K562 (cell line): ENCODE measurements at regions not wholly inside any gene's neighbourhood (a gene's known extent, or its start where the extent isn't known, plus 50 kb on each side); places are given as distances from the start of the nearest gene placed in this dataset.

Source experiments
- ATAC-seq: fragments of 200-7000 bp; cut with Tn5 transposase; 3 replicates; pipeline ENCODE4 v1.9.1; 2020; ENCODE audit warnings: moderate library complexity
- BruUV-seq: library from RNA; stranded (reverse); fragments of 400-500 nt; replicated peaks from 2 replicates; lab custom pipeline; 2021; lab: Mats Ljungman, UMichigan
- CTCF ChIA-PET: fragments of 300-600 bp; formaldehyde crosslinking; extraction: SDS; loops from one replicate; lab custom pipeline; 2021; ENCODE audit warnings: low intra/inter-chr PET ratio; lab: Yijun Ruan, JAX
- POLR2A ChIA-PET: fragments of 300-600, 350-650 bp; sonication (Branson Sonifier 250); formaldehyde crosslinking; extraction: SDS; loops from one replicate; lab custom pipeline; 2021; ENCODE audit warnings: antibody characterized with exemption, inconsistent platforms; lab: Yijun Ruan, JAX
- DNase-seq, 4 experiments: peaks; one replicate each; pipeline versions ENCODE4 v3.0.0 to v3.0.0-alpha.2; 2011 to 2018; ENCODE audit warnings: low spot score in 3 of 4, mixed read lengths in 3 of 4; ENCODE audit errors: extremely low read depth in 1 of 4
- FAIRE-seq: peaks from 2 replicates; lab custom pipeline; 2011; peaks lifted over from hg19 to GRCh38; lab: Jason Lieb, UNC
- H2AFZ ChIP-seq: 2 replicates; pipeline ENCODE4 v1.6.0; 2011; ENCODE audit warnings: low read depth, low read length, control low read depth, inconsistent platforms
- H3K27ac ChIP-seq: fragments of 200-600 bp; 3 replicates; pipeline ENCODE4 v1.8.0; 2011; ENCODE audit warnings: low read depth, mild to moderate bottlenecking, control low read depth, inconsistent platforms, low read length, moderate library complexity, mixed read lengths; ENCODE audit errors: extremely low read depth
- H3K27me3 ChIP-seq, 2 experiments: fragments of 300-600 bp in 1 of 2; 2 replicates in 1 of 2; 3 replicates in 1 of 2; pipeline versions ENCODE4 v1.6.0 to v1.8.0; 2011; ENCODE audit warnings: inconsistent platforms in 2 of 2, low read length in 2 of 2, mild to moderate bottlenecking in 1 of 2, mixed read lengths in 1 of 2, moderate library complexity in 1 of 2; ENCODE audit not compliant: control insufficient read depth in 2 of 2, insufficient read depth in 2 of 2
- H3K36me3 ChIP-seq: fragments of 300-600 bp; 3 replicates; pipeline ENCODE4 v1.8.0; 2011; ENCODE audit warnings: mild to moderate bottlenecking, low read length, inconsistent platforms; ENCODE audit not compliant: control insufficient read depth, insufficient read depth
- H3K4me1 ChIP-seq, 2 experiments: fragments of 200-600 bp in 1 of 2; replicated peaks in 1 of 2; 2 replicates in 1 of 2; 3 replicates in 1 of 2; pipeline versions ENCODE4 v1.5.1 to v1.8.0; 2011; ENCODE audit warnings: inconsistent platforms in 2 of 2, low read length in 2 of 2, mild to moderate bottlenecking in 1 of 2, mixed read lengths in 1 of 2, moderate library complexity in 1 of 2; ENCODE audit not compliant: control insufficient read depth in 2 of 2, insufficient read depth in 2 of 2
- H3K4me2 ChIP-seq: 2 replicates; pipeline ENCODE4 v1.6.1; 2011; ENCODE audit warnings: low read length, control low read depth, inconsistent platforms, mixed read lengths; ENCODE audit not compliant: insufficient read depth
- H3K4me3 ChIP-seq: fragments of 200-600 bp; sonication (generic), shearing (Covaris generic); 2 replicates; pipeline ENCODE4 v1.5.1; 2016; ENCODE audit warnings: control low read depth, inconsistent platforms
- H3K79me2 ChIP-seq: fragments of 200-600 bp; 3 replicates; pipeline ENCODE4 v1.8.0; 2011; ENCODE audit warnings: low read length, inconsistent platforms; ENCODE audit not compliant: control insufficient read depth, insufficient read depth
- H3K9ac ChIP-seq, 2 experiments: 2 replicates each; pipeline versions ENCODE4 v1.6.0 to v1.6.1; 2011; ENCODE audit warnings: low read depth in 2 of 2, low read length in 2 of 2, control low read depth in 1 of 2, inconsistent platforms in 1 of 2, mild to moderate bottlenecking in 1 of 2, mixed read lengths in 1 of 2; ENCODE audit not compliant: insufficient read depth in 1 of 2
- H3K9me1 ChIP-seq: one replicate; pipeline ENCODE4 v1.6.0; 2011; ENCODE audit warnings: inconsistent platforms, mild to moderate bottlenecking, low read length, moderate library complexity; ENCODE audit not compliant: control insufficient read depth, insufficient read depth
- H3K9me3 ChIP-seq: replicated peaks from 2 replicates; pipeline ENCODE4 v1.5.1; 2011; ENCODE audit warnings: low read depth, low read length, inconsistent platforms; ENCODE audit not compliant: control insufficient read depth, insufficient read depth
- H4K20me1 ChIP-seq: replicated peaks from 2 replicates; pipeline ENCODE4 v1.6.1; 2011; ENCODE audit warnings: low read length, inconsistent platforms, mixed read lengths; ENCODE audit not compliant: control insufficient read depth, insufficient read depth
- SMAD1 ChIP-seq: fragments of 150-350 bp; IDR thresholded peaks from 2 replicates; pipeline ENCODE4 v1.6.1; 2014; ENCODE audit warnings: low read length, low read depth; ENCODE audit not compliant: partially characterized antibody
- SRSF7 ChIP-seq: fragments of 200-400 bp; formaldehyde crosslinking; optimal IDR thresholded peaks from 2 replicates; pipeline ENCODE3; 2017; ENCODE audit warnings: mild to moderate bottlenecking, low read depth, low read length
- ZNF165 ChIP-seq: fragments of 250-450 bp; sonication (Bioruptor Pico); IDR thresholded peaks from 2 replicates; pipeline ENCODE4 v1.4.0; 2020; ENCODE audit warnings: borderline replicate concordance
- ZNF589 ChIP-seq: fragments of 200-800 bp; sonication (Bioruptor generic); IDR thresholded peaks from 2 replicates; pipeline ENCODE4 v1.6.1; 2016; ENCODE audit warnings: low read depth, missing genetic modification characterization, missing compliant biosample characterization
- ZNF76 ChIP-seq: fragments of 250-450 bp; sonication (Bioruptor Pico); IDR thresholded peaks from 2 replicates; pipeline ENCODE4 v1.4.0; 2020; ENCODE audit warnings: mild to moderate bottlenecking, moderate library complexity, borderline replicate concordance
- ZNF780A ChIP-seq: fragments of 250-450 bp; sonication (Bioruptor Pico); IDR thresholded peaks from 2 replicates; pipeline ENCODE4 v1.5.0; 2021; ENCODE audit warnings: mild to moderate bottlenecking
- WGBS: fragments of 100-300 bp; shearing (Covaris generic); methylation state at CpG from one replicate; pipeline ENCODE4 v1.1.6; 2016; ENCODE audit warnings: low coverage, mixed read lengths; ENCODE audit not compliant: insufficient coverage; ENCODE audit errors: missing lambda C conversion rate; 5-methylcytosine and 5-hydroxymethylcytosine counted together
- in situ Hi-C: fragments of 300-500 bp; cut with MboI; formaldehyde crosslinking; loops from 4 replicates; pipeline ENCODE4 v1.15.0; 2018; ENCODE audit warnings: inconsistent platforms, mixed read lengths
- intact Hi-C: fragments of 100-400 bp; cut with micrococcal nuclease; formaldehyde crosslinking; loops from 2 replicates; pipeline ENCODE4 v1.14.2; 2022
- TF ChIP-seq, protein P1 (sequence below): fragments of 250-450 bp; sonication (Bioruptor Pico); IDR thresholded peaks from 2 replicates; pipeline ENCODE4 v1.4.0; 2020; ENCODE audit warnings: mild to moderate bottlenecking, moderate library complexity
- TF ChIP-seq, protein P2 (sequence below): fragments of 450-650 bp; IDR thresholded peaks from 2 replicates; pipeline ENCODE4 v1.6.1; 2017; ENCODE audit warnings: antibody characterized with exemption, mild to moderate bottlenecking
- TF ChIP-seq, protein P3 (sequence below): fragments of 450-650 bp; IDR thresholded peaks from 2 replicates; pipeline ENCODE4 v1.6.1; 2017; ENCODE audit warnings: antibody characterized with exemption

DNA sequence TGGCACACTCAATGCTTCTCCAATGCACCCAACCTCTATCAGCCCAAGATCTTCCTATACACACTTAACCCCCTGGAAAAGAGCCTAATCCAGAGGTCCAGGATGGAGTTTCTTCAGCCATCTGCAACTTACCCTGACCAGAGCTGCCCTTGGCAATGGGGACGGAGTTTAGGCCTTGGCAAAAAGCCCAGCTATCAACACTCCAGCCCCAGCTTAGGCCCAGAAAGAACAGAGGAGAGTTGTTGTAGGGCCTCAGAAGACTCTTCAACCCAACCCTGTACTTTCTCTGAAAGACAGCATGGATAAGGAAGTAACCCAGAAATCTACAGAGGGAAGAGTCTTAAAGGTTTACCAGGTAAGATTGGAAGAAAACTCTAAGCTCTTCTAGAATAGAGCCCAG, 219.3 kb upstream of the PELI2 start:
- no peaks in the 10 kb centered on the region for H4K20me1 ChIP-seq
- no peaks in the 10 kb centered on the region for H3K9me1 ChIP-seq
- no peak for TF ChIP-seq ZNF165 (CRISPR knock-in tag)
- TF ChIP-seq, protein P1, sequence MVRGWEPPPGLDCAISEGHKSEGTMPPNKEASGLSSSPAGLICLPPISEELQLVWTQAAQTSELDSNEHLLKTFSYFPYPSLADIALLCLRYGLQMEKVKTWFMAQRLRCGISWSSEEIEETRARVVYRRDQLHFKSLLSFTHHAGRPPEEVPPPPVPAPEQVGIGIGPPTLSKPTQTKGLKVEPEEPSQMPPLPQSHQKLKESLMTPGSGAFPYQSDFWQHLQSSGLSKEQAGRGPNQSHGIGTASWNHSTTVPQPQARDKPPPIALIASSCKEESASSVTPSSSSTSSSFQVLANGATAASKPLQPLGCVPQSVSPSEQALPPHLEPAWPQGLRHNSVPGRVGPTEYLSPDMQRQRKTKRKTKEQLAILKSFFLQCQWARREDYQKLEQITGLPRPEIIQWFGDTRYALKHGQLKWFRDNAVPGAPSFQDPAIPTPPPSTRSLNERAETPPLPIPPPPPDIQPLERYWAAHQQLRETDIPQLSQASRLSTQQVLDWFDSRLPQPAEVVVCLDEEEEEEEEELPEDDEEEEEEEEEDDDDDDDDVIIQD: no peak
- no peak for TF ChIP-seq SMAD1
- TF ChIP-seq SRSF7: no peak
- DNase-seq: no peak
- in situ Hi-C loops: no loop called here
- FAIRE-seq: no peak
- no peak for ATAC-seq
- no peak overlapping the region for H3K9ac ChIP-seq
- no peaks in the 10 kb centered on the region for H3K36me3 ChIP-seq
- POLR2A ChIA-PET: no interaction called here
- H3K27me3 ChIP-seq: no peaks in the 10 kb centered on the region
- CTCF ChIA-PET: no interaction called here
- no peaks in the 10 kb centered on the region for H3K4me1 ChIP-seq
- H2AFZ ChIP-seq: no peak overlapping the region
- no peak overlapping the region for H3K4me3 ChIP-seq
- H3K9me3 ChIP-seq: no peaks in the 10 kb centered on the region
- intact Hi-C loops: no loop called here
- H3K4me2 ChIP-seq: no peak overlapping the region
- no TSS peak for BruUV-seq
- 0% methylated on average over 1 of the region's 1 CpG for WGBS
- no peak overlapping the region for H3K27ac ChIP-seq
- no peaks in the 10 kb centered on the region for H3K79me2 ChIP-seq

DNA sequence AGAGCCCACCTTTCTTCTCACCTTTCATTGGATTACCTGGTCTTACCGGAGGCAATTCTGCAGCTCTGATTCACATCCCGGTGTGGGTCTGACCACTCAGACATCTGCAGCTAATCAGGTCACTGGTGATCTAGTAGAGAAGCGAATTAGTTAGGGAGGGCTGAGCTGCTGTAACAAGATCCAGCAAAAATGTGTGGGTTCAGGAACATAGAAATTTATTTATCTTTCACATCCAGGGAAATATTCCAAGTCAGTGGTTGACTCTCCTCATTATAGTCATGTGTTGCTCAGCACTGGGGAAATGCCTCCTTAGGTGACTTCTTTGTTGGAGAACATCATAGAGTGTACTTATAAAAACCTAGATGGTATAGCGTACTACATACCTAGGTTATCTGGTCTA, 218.7 kb upstream of the PELI2 start:
- H3K4me2 ChIP-seq: no peak overlapping the region
- H2AFZ ChIP-seq: no peak overlapping the region
- ATAC-seq (no peak), DNase-seq (no peak), FAIRE-seq (no peak)
- 5% methylated on average over 4 of the region's 4 CpGs for WGBS
- H3K4me1 ChIP-seq: no peaks in the 10 kb centered on the region
- no peaks in the 10 kb centered on the region for H3K79me2 ChIP-seq
- in situ Hi-C loops (no loop called here), intact Hi-C loops (no loop called here)
- no peak overlapping the region for H3K4me3 ChIP-seq
- H3K9me3 ChIP-seq: no peaks in the 10 kb centered on the region
- no TSS peak for BruUV-seq
- ChIA-PET CTCF (no interaction called here), POLR2A (no interaction called here)
- H3K9ac ChIP-seq: no peak overlapping the region
- H3K27ac ChIP-seq: no peak overlapping the region
- no peaks in the 10 kb centered on the region for H3K36me3 ChIP-seq
- no peaks in the 10 kb centered on the region for H4K20me1 ChIP-seq
- no peaks in the 10 kb centered on the region for H3K27me3 ChIP-seq
- no peaks in the 10 kb centered on the region for H3K9me1 ChIP-seq
- no peak for TF ChIP-seq ZNF76 (CRISPR knock-in tag)
- TF ChIP-seq ZNF780A (CRISPR knock-in tag): no peak
- TF ChIP-seq, protein P2, sequence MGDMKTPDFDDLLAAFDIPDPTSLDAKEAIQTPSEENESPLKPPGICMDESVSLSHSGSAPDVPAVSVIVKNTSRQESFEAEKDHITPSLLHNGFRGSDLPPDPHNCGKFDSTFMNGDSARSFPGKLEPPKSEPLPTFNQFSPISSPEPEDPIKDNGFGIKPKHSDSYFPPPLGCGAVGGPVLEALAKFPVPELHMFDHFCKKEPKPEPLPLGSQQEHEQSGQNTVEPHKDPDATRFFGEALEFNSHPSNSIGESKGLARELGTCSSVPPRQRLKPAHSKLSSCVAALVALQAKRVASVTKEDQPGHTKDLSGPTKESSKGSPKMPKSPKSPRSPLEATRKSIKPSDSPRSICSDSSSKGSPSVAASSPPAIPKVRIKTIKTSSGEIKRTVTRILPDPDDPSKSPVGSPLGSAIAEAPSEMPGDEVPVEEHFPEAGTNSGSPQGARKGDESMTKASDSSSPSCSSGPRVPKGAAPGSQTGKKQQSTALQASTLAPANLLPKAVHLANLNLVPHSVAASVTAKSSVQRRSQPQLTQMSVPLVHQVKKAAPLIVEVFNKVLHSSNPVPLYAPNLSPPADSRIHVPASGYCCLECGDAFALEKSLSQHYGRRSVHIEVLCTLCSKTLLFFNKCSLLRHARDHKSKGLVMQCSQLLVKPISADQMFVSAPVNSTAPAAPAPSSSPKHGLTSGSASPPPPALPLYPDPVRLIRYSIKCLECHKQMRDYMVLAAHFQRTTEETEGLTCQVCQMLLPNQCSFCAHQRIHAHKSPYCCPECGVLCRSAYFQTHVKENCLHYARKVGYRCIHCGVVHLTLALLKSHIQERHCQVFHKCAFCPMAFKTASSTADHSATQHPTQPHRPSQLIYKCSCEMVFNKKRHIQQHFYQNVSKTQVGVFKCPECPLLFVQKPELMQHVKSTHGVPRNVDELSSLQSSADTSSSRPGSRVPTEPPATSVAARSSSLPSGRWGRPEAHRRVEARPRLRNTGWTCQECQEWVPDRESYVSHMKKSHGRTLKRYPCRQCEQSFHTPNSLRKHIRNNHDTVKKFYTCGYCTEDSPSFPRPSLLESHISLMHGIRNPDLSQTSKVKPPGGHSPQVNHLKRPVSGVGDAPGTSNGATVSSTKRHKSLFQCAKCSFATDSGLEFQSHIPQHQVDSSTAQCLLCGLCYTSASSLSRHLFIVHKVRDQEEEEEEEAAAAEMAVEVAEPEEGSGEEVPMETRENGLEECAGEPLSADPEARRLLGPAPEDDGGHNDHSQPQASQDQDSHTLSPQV: no peak
- TF ChIP-seq, protein P3, sequence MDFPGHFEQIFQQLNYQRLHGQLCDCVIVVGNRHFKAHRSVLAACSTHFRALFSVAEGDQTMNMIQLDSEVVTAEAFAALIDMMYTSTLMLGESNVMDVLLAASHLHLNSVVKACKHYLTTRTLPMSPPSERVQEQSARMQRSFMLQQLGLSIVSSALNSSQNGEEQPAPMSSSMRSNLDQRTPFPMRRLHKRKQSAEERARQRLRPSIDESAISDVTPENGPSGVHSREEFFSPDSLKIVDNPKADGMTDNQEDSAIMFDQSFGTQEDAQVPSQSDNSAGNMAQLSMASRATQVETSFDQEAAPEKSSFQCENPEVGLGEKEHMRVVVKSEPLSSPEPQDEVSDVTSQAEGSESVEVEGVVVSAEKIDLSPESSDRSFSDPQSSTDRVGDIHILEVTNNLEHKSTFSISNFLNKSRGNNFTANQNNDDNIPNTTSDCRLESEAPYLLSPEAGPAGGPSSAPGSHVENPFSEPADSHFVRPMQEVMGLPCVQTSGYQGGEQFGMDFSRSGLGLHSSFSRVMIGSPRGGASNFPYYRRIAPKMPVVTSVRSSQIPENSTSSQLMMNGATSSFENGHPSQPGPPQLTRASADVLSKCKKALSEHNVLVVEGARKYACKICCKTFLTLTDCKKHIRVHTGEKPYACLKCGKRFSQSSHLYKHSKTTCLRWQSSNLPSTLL: no peak
- TF ChIP-seq ZNF589: no peak
